H9 (cell line): ENCODE measurements at regions not wholly inside any gene's neighbourhood (a gene's known extent, or its start where the extent isn't known, plus 50 kb on each side); places are given as distances from the start of the nearest gene placed in this dataset.

Source experiments
- DNase-seq: peaks from one replicate; pipeline ENCODE4 v3.0.0-alpha.2; 2017
- H2AFZ ChIP-seq: one replicate; pipeline ENCODE4 v1.6.1; 2013; ENCODE audit warnings: mild to moderate bottlenecking, low read length, control low read depth, moderate library complexity
- H2AK5ac ChIP-seq: 2 replicates; pipeline ENCODE4 v1.6.1; 2013; ENCODE audit warnings: low read length, control low read depth, mixed read lengths; ENCODE audit not compliant: insufficient read length
- H2BK120ac ChIP-seq: one replicate; pipeline ENCODE4 v1.6.1; 2013; ENCODE audit warnings: low read depth, mild to moderate bottlenecking, low read length, control low read depth, inconsistent platforms; ENCODE audit not compliant: poor library complexity, severe bottlenecking
- H2BK12ac ChIP-seq: 2 replicates; pipeline ENCODE4 v1.6.1; 2013; ENCODE audit warnings: low read length, control low read depth, mixed read lengths, low read depth; ENCODE audit not compliant: insufficient read length
- H2BK15ac ChIP-seq: 2 replicates; pipeline ENCODE4 v1.6.1; 2013; ENCODE audit warnings: low read depth, low read length, control low read depth
- H2BK20ac ChIP-seq: one replicate; pipeline ENCODE4 v1.6.1; 2013; ENCODE audit warnings: low read depth, mild to moderate bottlenecking, low read length, control low read depth, inconsistent platforms; ENCODE audit not compliant: poor library complexity, severe bottlenecking
- H2BK5ac ChIP-seq: 2 replicates; pipeline ENCODE4 v1.6.1; 2013; ENCODE audit warnings: low read length, control low read depth, mixed read lengths; ENCODE audit not compliant: insufficient read length
- H3K14ac ChIP-seq: 2 replicates; pipeline ENCODE4 v1.6.1; 2013; ENCODE audit warnings: low read length, control low read depth; ENCODE audit not compliant: insufficient read depth
- H3K18ac ChIP-seq: 2 replicates; pipeline ENCODE4 v1.6.1; 2013; ENCODE audit warnings: low read depth, mild to moderate bottlenecking, mixed read lengths, low read length, control low read depth; ENCODE audit not compliant: insufficient read length
- H3K23ac ChIP-seq: 2 replicates; pipeline ENCODE4 v1.6.1; 2013; ENCODE audit warnings: low read length, control low read depth, mixed read lengths, low read depth; ENCODE audit not compliant: insufficient read length
- H3K23me2 ChIP-seq: 2 replicates; pipeline ENCODE4 v1.6.1; 2013; ENCODE audit warnings: low read depth, mild to moderate bottlenecking, mixed read lengths, low read length, control low read depth; ENCODE audit not compliant: insufficient read length, poor library complexity, severe bottlenecking
- H3K27ac ChIP-seq: 2 replicates; pipeline ENCODE4 v1.5.1; 2013; ENCODE audit warnings: low read length, control low read depth, mixed read lengths, low read depth; ENCODE audit not compliant: insufficient read length
- H3K27me3 ChIP-seq: 2 replicates; pipeline ENCODE4 v1.6.1; 2013; ENCODE audit warnings: low read length, control low read depth, inconsistent platforms; ENCODE audit not compliant: insufficient read depth
- H3K4ac ChIP-seq: 2 replicates; pipeline ENCODE4 v1.6.1; 2013; ENCODE audit warnings: low read depth, mild to moderate bottlenecking, control low read depth, inconsistent platforms, low read length, moderate library complexity
- H3K4me1 ChIP-seq: 2 replicates; pipeline ENCODE4 v1.6.1; 2013; ENCODE audit warnings: low read length, control low read depth, inconsistent platforms; ENCODE audit not compliant: insufficient read depth
- H3K4me2 ChIP-seq: 2 replicates; pipeline ENCODE4 v1.6.1; 2013; ENCODE audit warnings: low read length, control low read depth, mixed read lengths; ENCODE audit not compliant: insufficient read length, insufficient read depth
- H3K56ac ChIP-seq: 2 replicates; pipeline ENCODE4 v1.6.1; 2013; ENCODE audit warnings: low read depth, mild to moderate bottlenecking, mixed read lengths, low read length, control low read depth; ENCODE audit not compliant: insufficient read length
- H3K79me1 ChIP-seq: 2 replicates; pipeline ENCODE4 v1.6.1; 2013; ENCODE audit warnings: low read depth, mild to moderate bottlenecking, moderate library complexity, low read length, control low read depth, inconsistent platforms; ENCODE audit not compliant: insufficient read depth, poor library complexity, severe bottlenecking
- H3K79me2 ChIP-seq: 2 replicates; pipeline ENCODE4 v1.6.1; 2013; ENCODE audit warnings: low read length, control low read depth, inconsistent platforms; ENCODE audit not compliant: insufficient read depth
- H3K9ac ChIP-seq: 2 replicates; pipeline ENCODE4 v1.6.1; 2013; ENCODE audit warnings: low read length, control low read depth, mixed read lengths; ENCODE audit not compliant: insufficient read length; ENCODE audit errors: extremely low read depth
- H3K9me3 ChIP-seq: one replicate; pipeline ENCODE4 v1.6.1; 2013; ENCODE audit warnings: low read depth, low read length, inconsistent platforms; ENCODE audit not compliant: control insufficient read depth
- H3T11ph ChIP-seq: one replicate; pipeline ENCODE4 v1.6.1; 2013; ENCODE audit warnings: mild to moderate bottlenecking, low read length, control low read depth, inconsistent platforms
- H4K20me1 ChIP-seq: one replicate; pipeline ENCODE4 v1.6.1; 2013; ENCODE audit not compliant: control insufficient read depth, insufficient read length, insufficient read depth
- H4K5ac ChIP-seq: 2 replicates; pipeline ENCODE4 v1.6.1; 2013; ENCODE audit warnings: low read depth, mild to moderate bottlenecking, mixed read lengths, low read length, control low read depth; ENCODE audit not compliant: insufficient read length
- H4K8ac ChIP-seq: replicated peaks from 2 replicates; pipeline ENCODE4 v1.6.1; 2013; ENCODE audit warnings: low read length, control low read depth, mixed read lengths, low read depth; ENCODE audit not compliant: insufficient read length
- H4K91ac ChIP-seq: 2 replicates; pipeline ENCODE4 v1.6.1; 2013; ENCODE audit warnings: low read depth, mild to moderate bottlenecking, moderate library complexity, mixed read lengths, low read length, control low read depth; ENCODE audit not compliant: insufficient read length
- H3K27ac Mint-ChIP-seq, 3 experiments: 2 replicates in 2 of 3; 3 replicates in 1 of 3; pipeline ENCODE4 v1.8.0; 2020 to 2021; ENCODE audit warnings: mixed read lengths in 3 of 3, mild to moderate bottlenecking in 1 of 3, moderate library complexity in 1 of 3
- H3K27me3 Mint-ChIP-seq: 2 replicates; pipeline ENCODE4 v1.8.0; 2021; ENCODE audit warnings: low read depth, mild to moderate bottlenecking, moderate library complexity, mixed read lengths
- H3K36me3 Mint-ChIP-seq, 3 experiments: 2 replicates in 2 of 3; 3 replicates in 1 of 3; pipeline ENCODE4 v1.8.0; 2020 to 2021; ENCODE audit warnings: low read depth in 3 of 3, mixed read lengths in 3 of 3; ENCODE audit not compliant: insufficient read depth in 1 of 3
- H3K4me1 Mint-ChIP-seq, 2 experiments: 2 replicates each; pipeline ENCODE4 v1.8.0; 2020; ENCODE audit warnings: mixed read lengths in 2 of 2
- H3K4me3 Mint-ChIP-seq, 2 experiments: 2 replicates in 1 of 2; 3 replicates in 1 of 2; pipeline ENCODE4 v1.8.0; 2020 to 2021; ENCODE audit warnings: mild to moderate bottlenecking in 2 of 2, mixed read lengths in 2 of 2, moderate library complexity in 1 of 2
- H3K9me3 Mint-ChIP-seq, 2 experiments: 2 replicates in 1 of 2; 3 replicates in 1 of 2; pipeline ENCODE4 v1.8.0; 2020; ENCODE audit warnings: mild to moderate bottlenecking in 2 of 2, mixed read lengths in 2 of 2, moderate library complexity in 1 of 2
- CTCF ChIP-seq: fragments of 200-600 bp; sonication (generic); conservative IDR thresholded peaks from 3 replicates; pipeline ENCODE4 v1.8.0; 2021; ENCODE audit warnings: antibody characterized with exemption, mild to moderate bottlenecking
- WGBS: extraction: QIAGEN DNeasy Blood & Tissue Kit; methylation state at CpG from one replicate; pipeline ENCODE4 v1.1.7; 2013; ENCODE audit warnings: missing lambda C conversion rate, low lambda C conversion rate, mixed read lengths; ENCODE audit not compliant: insufficient read length; ENCODE audit errors: extremely low coverage; 5-methylcytosine and 5-hydroxymethylcytosine counted together

DNA sequence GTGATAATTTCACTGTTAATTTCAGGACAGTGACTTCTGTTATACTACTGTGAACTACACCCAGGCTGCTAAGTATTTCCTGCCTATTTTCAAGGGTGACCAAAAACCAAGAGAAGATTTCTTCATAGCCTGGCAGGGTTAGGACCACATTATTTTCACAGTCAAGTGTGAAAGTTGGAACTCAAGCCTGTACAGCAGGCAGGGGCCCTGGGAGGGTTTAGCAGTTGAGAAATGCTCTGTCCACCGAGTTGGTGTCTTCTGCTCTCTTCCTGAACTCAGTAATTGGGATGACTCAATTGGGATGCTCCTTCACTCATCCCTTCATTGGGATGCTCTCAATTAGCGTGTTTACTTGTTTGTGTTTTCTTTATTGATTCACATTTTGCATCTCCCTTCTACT lies 347.3 kb upstream of the CDH11 start:
- no peak for DNase-seq
- Histone ChIP-seq H3K23ac (no peak overlapping the region), H3K4ac (no peak overlapping the region), H3K79me1 (no peaks in the 10 kb centered on the region), H3K27ac (no peak overlapping the region), H2BK120ac (no peak overlapping the region), H3K4me1 (no peaks in the 10 kb centered on the region; the same call in 1 of the 2 replicates), H2AK5ac (no peak overlapping the region), H3K14ac (no peak overlapping the region), H3K79me2 (no peaks in the 10 kb centered on the region), H3T11ph (no peak overlapping the region), H3K4me2 (no peak overlapping the region), H2BK5ac (no peak overlapping the region), H2AFZ (no peak overlapping the region), H3K9ac (no peak overlapping the region), H2BK15ac (no peak overlapping the region), H4K8ac (no peak overlapping the region), H2BK20ac (no peak overlapping the region), H4K20me1 (no peaks in the 10 kb centered on the region), H3K27me3 (no peaks in the 10 kb centered on the region), H2BK12ac (no peak overlapping the region), H4K5ac (no peak overlapping the region), H3K9me3 (no peaks in the 10 kb centered on the region), H3K23me2 (no peaks in the 10 kb centered on the region), H4K91ac (no peak overlapping the region), H3K56ac (no peak overlapping the region), H3K18ac (no peak overlapping the region)
- Mint-ChIP-seq H3K4me3 (no peak overlapping the region), H3K4me1 (no peaks in the 10 kb centered on the region), H3K9me3 (peaks cover 0 to 3% of the 10 kb centered on the region in 2 experiments; a peak in 2 of 5 replicates), H3K36me3 (no peaks in the 10 kb centered on the region), H3K27me3 (peaks cover 6% of the 10 kb centered on the region), H3K27ac (no peak overlapping the region)
- WGBS = no CpG with 5 or more reads among the region's 2 CpGs
- no peak for TF ChIP-seq CTCF
